ENCODE measurements at regions not wholly inside any gene's neighbourhood (a gene's known extent, or its start where the extent isn't known, plus 50 kb on each side); places are given as distances from the start of the nearest gene placed in this dataset.
A peak's percentile ranks its signal among the peaks of the same experiment; 100 is the strongest.

DNA sequence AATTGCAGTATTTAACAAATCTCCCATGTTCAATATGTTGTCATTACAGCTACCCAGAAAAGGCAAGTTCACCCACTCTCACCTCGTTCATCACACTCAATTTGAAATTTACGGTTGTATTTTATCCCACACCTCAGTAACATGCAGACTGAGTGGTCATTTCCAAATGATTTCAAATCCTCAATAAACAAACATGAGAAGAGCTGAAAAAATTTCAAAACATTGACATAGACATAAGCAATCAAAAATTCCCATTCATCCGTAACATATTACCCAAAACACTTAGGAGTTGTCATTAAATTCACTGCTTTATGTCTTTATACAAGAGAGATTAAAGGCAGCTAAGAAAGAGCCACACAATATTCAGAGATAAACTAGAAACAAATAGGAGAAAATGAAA is 61.7 kb upstream of the NEBL start:
- no peak for DNase-seq

DNA sequence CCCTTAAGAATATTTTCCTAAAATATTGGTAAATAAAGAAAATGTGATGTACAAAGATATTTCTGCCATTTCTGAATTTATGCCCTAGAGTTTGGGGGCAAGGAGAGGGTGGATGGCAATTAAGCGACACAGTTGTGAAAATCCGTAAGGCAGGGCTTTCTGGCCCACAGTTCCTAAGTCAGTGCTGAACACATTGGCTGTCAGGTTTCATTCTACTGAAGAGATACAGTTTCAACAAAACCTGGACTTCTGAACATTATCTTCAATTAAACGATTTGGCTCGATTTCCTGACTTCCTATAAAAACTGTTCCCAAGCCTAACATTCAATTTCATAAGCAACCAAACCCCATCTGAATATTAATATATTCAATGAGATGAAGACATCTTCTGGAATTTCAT is 61.1 kb upstream of the NEBL start:
- no peak for DNase-seq

DNA sequence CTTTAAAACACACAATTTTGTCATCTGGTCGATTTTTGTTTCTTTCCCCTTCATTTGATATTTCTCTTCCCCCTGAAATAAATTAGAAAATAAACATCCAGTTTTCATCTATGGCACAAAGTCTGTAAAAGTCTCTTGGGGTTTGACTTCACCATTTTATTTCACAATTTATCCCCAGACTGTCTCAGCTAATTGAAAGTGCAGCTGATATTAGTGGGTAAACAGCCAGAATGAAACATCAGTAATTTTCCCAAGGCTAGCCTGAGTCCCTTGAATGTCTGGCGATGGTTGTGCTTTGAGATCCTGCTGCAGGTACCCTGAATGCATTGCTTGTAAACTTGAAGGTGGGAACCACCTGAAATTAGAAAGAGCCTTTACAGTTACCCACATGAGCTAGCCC is 60.6 kb upstream of the NEBL start:
- no peak for DNase-seq

DNA sequence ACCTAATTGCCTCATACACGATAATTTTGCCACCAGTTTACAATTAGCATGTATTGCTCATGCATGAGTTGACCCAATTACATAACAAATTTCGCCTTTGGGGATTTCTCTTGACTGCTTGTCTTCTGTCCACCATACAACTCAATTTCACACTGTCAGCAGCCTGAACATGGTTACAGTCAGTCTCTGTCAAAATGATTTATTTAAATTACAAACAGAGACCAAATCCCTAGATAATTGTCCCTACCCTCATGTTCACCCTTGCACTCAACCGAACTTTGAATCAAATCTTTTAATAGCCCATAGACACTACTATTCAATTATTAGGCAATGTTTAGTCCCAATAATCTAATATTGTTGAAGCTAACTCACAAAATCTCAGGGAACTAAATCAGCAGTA is 59.7 kb upstream of the NEBL start:
- DNase-seq: no peak

DNA sequence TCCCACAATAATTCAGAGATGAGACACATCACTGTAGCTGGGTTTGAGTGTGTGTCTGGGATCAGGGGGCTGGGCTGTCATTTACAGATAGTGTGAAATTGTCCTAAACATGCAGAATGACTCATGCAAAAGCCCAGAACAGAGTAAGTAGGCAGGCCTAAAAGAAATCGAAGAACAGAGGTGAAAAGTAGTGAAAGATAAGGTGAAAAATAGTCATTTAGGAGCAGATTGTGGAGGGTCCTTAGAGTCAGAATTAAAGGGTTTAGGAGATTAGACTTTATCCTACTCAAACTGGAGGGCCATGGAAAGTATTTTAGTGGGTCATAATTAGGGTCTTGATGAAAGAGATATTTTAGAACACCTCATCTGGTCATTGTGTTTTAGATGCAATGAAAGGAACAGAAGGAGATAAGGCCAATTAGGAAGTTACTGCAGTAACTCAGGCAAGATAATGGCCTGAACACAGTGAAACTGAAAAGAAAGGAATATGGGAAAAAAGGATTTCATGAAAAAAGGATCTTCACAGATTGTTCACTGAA is 58.3 kb upstream of the NEBL start:
- DNase-seq: peak; percentile 41

DNA sequence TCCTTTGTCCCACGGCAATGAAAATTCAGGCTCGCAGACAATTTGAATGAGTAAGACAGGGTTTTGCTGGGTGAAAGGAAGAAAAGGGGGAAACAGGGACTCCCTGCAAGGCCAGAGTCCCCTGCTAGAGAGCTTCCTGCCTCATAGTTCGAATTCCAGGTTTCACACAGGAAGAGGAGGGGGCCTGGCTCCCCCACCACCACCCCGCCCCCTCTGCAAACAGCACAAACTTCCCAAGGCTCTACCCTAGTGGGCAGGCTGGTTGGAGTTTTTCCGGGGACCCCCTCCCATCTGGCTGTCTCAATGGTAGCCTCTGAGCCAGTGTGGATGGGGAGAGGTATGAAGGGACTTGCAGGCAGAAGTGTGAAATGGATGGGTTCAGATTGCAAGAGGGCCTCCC is 57.4 kb upstream of the NEBL start:
- no peak for DNase-seq

DNA sequence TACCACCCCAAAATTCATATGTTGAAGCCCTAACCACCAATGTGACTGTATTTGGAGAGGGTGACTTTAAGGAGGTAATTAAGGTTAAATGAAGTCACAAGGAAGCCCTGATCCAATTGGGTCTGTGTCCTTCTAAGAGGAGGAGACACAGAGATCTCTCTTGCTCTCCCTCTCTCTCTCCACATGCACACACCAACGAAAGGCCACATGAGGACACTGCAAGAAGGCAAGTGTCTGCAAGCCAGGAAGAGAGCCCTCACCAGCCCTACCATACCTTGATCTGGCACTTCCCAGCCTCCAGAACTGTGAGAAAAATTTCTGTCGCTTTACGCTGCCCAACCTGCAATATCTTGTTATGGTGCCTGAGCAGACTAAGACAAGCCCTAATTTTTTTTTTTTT is 56.0 kb upstream of the NEBL start:
- DNase-seq: no peak

DNA sequence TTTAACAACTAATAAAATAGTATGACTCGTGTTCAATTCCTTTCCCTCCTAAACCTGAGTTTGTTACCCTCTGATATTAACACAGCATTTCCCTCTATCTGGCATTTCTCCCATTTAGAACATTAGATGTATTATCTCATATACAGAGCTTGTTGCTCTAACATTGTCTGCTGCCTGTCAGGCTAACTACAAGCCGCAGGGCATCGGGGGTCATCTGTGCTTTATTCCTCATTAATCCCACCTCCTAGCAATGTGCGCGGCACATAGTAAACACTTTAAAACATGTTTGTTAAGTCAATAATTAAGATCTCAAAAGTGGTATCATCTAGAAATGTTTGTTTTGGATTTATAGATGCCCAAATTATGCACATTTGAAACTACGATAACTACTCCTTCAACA is 52.9 kb upstream of the NEBL start:
- DNase-seq: no peak

DNA sequence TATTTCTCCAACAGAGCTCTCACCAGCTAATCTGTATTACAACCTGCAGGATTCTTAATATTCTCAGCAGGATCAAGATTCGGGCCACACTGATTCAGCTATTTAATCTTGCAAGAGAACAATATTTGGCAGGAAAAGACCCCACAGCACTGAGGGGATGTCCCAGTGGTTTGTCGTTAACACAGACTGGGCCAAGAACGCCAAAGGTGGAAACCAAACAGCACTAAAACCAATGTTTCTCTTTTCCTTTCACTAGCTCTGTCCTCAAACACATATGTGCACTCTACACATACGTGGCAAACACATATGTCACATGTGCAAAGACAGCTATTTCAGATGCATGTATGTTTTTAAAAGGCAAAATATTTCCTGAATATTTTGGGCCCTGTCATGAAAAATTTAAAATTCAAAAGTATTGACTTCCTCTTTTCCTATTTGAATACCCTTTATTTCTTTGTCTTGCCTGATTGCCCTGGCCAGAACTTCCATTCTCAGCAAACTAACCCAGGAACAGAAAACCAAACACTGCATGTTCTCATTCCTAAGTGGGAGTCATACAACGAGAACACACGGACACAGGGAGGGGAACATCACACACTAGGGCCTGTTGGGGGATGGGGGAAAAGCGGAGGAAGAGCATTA is 51.7 kb upstream of the NEBL start:
- DNase-seq: no peak

Data from NCI-H2227 treated with DMSO at 0.1 percent for 48 hours (cell line).